Stimulated activated CD4-positive, alpha-beta T cell treated with anti-CD3 and anti-CD28 coated beads, Interleukin-1b, Interleukin-23, amount 100 ng/mL, for 24 hours (primary cell): ENCODE measurements at regions not wholly inside any gene's neighbourhood (a gene's known extent, or its start where the extent isn't known, plus 50 kb on each side); places are given as distances from the start of the nearest gene placed in this dataset.

Experiments used
- DNase-seq, 4 experiments: peaks; one replicate each; pipeline ENCODE4 v3.0.0-alpha.2; 2020; ENCODE audit warnings: low read depth in 4 of 4, low spot score in 1 of 4

DNA sequence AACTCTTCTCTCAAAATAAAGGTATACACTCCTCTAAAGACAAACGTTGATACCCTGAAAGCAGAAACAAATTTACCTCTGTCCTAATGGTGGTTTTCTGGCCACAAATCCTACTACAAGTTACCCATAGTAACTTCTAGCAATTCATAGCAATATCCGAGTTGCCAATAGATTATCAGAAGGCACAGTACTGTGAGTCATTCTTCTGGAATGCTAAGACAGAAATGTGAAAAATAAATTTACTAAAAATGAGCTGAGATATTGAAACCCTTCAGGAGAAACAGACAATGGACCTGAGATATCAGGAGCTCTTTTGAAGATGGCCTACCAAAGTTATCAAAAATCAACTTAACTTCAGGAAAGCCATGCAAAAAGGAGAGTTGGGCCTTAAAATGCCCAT lies 715.0 kb upstream of the ADAMTS5 start:
- DNase-seq, result no peak

GRCh38 chr21:27681038-27681437 lies 714.1 kb upstream of the ADAMTS5 start:
- DNase-seq, result no peak

DNA sequence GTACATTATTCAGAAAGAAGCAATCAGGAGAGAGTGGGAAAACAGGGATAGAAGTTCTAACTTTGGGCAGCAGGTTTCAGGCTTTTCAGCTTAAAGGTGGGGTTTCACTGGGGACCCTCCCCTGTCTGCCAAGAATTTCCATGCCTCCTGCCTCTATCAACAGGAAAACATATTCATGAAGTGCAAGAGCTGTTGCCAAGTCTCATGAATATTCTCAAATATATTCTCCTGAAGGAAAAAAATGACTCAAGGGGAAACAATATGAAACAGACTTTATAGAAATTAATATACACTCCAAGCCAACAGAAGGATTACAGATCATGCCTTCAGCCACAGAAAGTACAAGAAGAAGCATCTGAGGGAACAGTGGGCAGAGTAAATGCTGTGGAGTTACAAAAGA lies 713.3 kb upstream of the ADAMTS5 start:
- no peak for DNase-seq

DNA sequence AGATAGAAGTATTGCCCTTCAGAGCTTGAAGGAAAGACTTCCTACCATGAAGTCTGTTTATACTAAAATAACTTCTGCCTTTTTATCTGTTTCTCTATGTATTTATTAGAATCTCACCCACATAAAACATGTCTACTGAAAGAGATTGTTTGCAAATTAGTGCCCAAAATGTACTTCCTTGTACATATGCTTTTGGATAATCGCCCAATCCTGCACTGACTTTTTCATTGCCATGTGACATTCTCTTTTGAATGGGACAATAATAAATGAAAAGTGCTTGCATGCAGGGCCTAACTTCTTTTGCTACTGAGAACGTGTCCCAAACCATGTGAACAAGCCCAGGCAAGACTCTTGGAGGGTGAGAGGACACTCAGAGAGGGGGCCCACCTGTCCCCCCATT lies 711.6 kb upstream of the ADAMTS5 start:
- no peak for DNase-seq

DNA sequence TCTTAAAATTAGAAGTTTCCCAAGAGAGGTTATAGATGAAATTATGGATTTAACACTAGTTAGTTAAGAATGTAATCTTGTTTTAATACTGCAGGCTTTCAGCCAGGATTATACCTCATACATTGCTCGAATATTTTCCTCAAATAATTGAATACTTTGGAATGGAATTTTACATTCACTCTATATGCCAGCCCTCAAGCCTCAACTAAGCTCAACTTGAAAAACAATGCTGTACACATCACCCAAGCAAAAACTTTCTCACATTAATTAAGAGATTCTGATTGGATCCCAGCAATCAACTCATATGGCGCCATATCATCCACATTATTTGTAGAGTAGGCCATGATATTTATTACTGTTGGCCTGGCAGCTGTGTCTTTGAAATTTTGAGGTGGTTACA lies 710.7 kb upstream of the ADAMTS5 start:
- DNase-seq, result no peak

DNA sequence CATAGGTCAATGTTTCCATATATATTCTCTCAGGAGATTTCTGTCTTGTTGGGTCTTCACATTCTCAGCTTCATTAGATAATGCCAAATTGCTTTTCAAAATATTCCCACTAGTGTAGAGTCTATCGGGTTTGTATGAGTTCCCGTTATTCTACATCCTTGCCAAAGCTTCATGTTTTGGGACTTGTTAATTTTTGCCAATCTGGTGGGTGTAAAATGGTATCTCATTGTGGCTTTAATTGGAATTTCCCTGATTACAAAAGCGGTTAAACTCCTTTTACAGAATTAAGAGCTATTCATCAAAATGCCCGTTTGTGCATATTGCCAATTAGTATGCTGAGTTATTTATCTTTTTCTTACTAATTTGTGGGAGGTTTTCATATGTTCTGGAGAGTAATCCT lies 708.4 kb upstream of the ADAMTS5 start:
- DNase-seq, result no peak

- no peak for DNase-seq
These were observed 707.2 kb upstream of the ADAMTS5 start for GRCh38 chr21:27674041-27674615.

DNA sequence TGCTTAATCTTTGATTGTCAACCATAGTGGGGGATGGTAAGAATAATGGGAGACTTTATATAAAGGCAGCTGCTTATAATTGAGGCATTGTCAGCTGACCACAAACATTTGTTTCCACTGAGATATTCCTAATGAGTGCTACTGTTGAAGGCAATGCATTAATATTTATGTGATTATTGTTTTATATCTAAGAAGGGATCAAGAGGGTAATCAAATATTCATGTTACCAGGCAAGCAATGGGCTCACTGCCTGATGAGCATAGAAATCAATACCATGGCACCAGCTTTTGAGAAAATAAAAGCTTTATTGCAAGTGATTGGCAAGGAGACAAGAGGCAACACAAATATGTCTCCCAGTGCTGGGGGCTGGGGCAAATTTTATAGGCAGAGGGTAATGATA lies 706.7 kb upstream of the ADAMTS5 start:
- DNase-seq, result no peak

DNA sequence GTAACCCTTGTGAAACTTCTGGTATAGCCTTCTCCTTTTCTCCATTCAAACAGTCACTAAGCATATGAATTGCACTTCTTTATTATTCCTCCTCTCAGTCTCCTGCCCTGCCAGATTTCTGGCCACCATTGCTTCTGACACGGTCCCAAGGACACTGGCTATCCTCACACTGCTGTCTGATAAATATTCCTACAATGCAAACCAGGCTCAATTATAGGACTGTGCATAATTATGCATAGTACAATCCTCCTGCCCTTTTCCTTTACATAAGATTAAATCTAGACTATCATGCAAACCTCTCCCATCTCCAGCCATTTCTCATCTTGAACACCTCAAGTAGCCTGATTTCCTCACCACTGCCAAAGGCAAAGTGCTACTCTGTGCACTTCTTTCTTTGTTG lies 704.3 kb upstream of the ADAMTS5 start:
- DNase-seq, result no peak

DNA sequence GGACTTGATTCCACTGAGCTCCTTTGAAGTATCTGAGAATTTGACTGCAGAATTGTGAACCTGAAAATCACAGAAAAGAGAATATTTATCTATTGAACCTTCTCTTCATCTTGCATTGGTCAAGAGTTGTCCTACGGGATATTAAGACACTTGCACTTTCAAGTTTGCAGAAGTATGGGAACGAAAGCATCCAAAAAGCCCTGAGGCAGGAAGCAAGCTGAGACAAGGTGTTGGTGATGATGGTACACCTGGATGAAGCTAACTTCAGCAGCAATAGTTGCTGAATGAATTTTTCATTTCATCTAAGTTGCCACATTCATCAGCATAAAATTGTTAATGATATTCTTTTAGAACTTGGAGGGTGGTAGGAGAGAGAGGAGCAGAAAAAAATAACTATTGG lies 686.6 kb upstream of the ADAMTS5 start:
- no peak for DNase-seq

DNA sequence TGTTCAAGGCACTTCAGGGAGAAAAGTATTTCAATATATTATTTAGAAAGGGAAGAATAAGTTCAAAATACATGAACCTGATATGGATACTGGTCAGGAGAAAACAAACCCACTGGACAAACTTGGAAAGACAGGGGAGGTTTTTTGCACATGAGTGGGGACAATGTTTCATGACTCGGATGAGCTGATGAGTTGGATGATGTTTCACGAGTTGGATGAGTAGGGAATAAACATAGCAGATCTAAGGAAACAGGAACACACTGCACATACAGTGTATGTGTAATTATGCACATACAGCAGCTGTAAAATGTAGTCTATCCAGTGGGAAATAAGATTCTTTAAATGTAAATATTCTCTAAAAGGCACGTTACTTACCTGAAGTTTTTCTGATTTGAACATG lies 682.9 kb upstream of the ADAMTS5 start:
- no peak for DNase-seq

DNA sequence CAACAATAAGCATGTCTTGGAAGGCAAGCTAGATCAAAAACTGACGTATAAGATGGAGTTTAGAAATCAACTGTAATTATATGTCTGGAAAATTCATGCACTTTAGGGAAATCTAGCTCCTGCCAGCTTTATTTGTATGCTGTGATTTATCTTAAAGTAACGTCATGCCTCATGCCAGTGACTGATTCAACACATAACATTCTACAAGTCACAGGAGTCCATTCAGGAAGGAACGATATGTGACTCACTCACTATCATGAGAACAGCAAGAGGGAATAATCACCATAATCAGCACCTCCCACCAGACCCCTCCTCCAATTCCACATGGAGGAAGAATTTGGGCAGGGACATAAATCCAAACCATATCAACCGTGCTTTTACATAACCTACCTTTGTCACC lies 682.4 kb upstream of the ADAMTS5 start:
- DNase-seq, result no peak

GRCh38 chr21:27648560-27648959 lies 681.7 kb upstream of the ADAMTS5 start:
- no peak for DNase-seq

- DNase-seq, result no peak
These were observed 681.0 kb upstream of the ADAMTS5 start for GRCh38 chr21:27647921-27648320.

GRCh38 chr21:27647401-27647800 lies 680.5 kb upstream of the ADAMTS5 start:
- DNase-seq, result no peak

DNA sequence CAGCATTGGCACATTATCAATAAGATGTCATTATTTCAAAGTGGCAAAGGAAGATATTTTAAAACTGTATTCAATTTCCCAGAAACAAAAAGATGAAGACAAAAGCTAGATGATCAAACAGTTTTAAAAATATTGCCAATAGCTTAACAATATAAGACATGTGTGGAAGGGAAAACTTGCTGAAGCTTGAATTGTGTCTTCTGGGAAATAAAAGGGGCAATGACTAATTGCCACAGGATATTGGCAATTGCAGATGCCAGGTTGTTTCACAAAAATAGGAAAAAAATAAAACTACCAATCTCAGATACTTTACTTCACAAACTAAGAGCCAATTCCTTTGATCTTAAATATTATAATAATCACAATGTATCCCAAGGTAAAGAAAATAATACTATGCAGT lies 679.8 kb upstream of the ADAMTS5 start:
- no peak for DNase-seq

DNA sequence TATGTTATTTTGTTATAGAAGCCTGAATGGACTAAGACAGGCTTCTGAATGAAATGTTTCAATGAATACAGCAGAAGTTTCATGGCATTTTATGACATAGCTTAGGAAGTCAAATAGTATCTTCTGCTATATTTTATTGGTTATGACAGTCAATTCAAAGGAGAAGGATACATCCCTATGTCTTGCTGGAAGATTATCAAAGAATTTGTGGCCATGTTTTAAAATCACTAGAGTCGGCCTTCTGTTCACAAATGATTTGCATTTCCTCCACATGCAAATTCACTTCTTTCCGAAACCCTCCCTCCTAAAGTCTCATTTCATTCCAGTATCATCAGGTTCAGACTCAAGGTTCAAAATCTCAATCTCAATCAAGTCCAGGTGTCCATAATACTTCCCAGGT lies 679.2 kb upstream of the ADAMTS5 start:
- no peak for DNase-seq

DNA sequence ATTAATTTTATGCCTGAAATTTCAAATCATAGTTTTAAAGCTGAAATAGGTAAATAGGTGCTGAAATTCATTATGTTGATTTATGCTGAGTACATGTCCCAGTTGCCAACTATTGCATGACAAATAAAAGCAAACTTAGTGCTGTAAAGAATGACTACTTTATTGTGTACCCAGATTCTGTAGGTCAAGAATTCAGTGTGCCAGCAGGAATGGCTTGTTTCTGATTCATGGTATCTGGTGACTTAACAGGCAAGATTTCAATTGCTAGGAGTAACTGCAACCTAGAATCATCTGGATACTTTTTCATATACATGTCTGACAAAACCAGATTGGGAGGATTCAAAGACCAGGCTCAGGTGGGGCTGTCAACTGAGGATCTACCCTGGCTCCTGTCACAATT lies 678.4 kb upstream of the ADAMTS5 start:
- no peak for DNase-seq

DNA sequence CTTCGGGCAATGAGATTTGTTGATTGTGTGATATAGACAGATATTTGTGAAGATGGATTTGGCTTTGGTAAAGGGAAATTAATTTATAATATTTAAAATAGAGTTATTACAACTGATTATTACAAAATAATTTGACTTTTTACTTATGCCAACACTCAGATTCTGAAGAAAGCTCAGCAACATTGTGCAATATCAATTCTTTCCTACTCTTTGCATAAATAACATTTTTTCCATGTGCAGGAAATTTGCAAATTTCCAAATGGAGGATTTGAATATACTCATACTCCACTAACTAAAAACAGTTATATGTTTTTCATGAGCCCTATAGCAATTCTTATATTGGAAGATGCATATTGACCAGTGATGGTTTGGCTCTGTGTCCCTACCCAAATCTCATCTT lies 676.4 kb upstream of the ADAMTS5 start:
- no peak for DNase-seq

DNA sequence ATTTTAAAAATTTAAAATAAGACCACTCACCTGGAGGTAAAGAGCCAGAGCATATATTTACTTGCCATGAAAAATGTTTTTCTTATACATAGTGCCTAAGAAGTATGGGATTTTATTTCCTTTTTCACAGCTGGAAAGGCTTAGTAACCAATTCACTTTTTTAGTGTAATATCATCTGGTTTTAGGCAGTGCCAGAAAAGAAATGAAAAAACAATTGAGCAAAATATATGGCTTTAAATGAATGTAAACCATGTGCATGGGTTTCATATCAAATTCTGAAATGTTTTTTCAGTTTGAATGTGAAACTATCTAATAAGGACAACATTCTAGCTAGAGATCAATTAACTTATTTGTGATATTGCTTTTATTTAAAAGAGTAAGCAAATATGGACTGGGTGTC lies 672.4 kb upstream of the ADAMTS5 start:
- no peak for DNase-seq

DNA sequence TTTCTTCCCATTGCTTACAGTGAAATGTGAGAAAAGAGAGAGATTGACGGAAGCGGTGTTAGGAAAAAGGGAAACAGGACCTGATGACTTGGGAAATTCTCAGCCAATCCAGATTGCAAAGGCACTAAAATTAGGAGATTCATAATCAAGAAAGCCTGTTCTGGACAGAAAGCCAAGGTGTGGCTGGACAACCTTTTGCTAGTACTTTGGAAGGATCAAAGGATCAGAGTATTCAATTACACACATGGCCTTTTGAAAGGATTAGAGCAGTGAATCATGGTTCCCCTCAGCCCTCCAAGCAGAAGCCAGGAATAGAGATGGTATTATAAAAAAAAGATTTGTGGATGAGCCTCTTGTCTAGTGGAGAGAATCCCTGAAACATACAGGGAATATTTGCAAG lies 669.8 kb upstream of the ADAMTS5 start:
- no peak for DNase-seq

GRCh38 chr21:27633631-27634030 lies 666.7 kb upstream of the ADAMTS5 start:
- no peak for DNase-seq

DNA sequence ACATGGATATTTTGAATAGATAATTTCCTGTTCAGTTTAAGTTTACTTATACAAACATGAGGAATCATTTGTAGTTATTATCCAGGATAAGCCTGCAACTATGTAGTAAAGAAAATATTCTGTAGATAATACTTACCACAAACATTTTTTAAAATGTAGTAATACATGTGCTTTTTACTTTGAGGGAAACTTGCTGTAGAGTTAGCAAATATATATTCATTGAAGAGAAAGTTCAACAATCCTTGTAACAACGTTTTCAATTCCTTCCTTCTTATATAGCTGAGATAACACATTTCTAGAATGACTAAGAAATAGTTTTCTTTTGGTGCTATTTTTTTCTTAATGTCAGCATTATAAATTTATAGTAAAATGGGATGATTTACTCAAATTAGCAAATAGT lies 664.6 kb upstream of the ADAMTS5 start:
- DNase-seq, result no peak

DNA sequence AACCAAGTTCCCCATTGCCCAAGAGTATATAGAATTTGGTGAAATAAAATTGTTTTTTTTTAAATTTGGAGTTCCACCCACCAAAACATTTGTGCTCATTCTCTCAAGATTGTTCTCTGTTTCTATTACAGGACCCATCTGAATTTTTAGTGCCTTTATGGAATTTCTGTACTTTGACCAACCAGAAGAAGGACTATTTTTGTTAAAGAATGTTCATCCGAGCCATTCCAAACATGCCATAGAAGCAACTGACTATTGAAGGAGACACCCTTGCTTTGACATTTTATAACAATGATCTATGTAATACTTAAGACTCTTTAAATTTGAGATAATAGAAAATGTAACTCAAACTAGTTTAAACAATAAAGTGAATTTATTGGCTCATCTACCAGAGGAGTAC lies 655.7 kb upstream of the ADAMTS5 start:
- DNase-seq, result no peak
